ENCODE measurements at regions not wholly inside any gene's neighbourhood (a gene's known extent, or its start where the extent isn't known, plus 50 kb on each side); places are given as distances from the start of the nearest gene placed in this dataset.

- no peak overlapping the region for H3K4me3 ChIP-seq (ENCODE audit: low read depth, low read length)
- no peak for TF ChIP-seq CTCF (IDR thresholded peaks at IDR 0.05; ENCODE audit: borderline replicate concordance, insufficient read depth, low read depth, low read length)
These were observed 607.7 kb upstream of the USP24 start for GRCh38 chr1:55822891-55823290.

- no peak overlapping the region for H3K4me3 ChIP-seq (ENCODE audit: low read depth, low read length)
- TF ChIP-seq CTCF (IDR thresholded peaks at IDR 0.05; ENCODE audit: borderline replicate concordance, insufficient read depth, low read depth, low read length), result no peak
These were observed 606.1 kb upstream of the USP24 start for GRCh38 chr1:55821234-55821633.

- H3K4me3 ChIP-seq (ENCODE audit: low read depth, low read length), result no peak overlapping the region
- no peak for TF ChIP-seq CTCF (IDR thresholded peaks at IDR 0.05; ENCODE audit: borderline replicate concordance, insufficient read depth, low read depth, low read length)
These were observed 605.3 kb upstream of the USP24 start for GRCh38 chr1:55820501-55820900.

- H3K4me3 ChIP-seq (ENCODE audit: low read depth, low read length), result no peak overlapping the region
- TF ChIP-seq CTCF (IDR thresholded peaks at IDR 0.05; ENCODE audit: borderline replicate concordance, insufficient read depth, low read depth, low read length), result no peak
These were observed 603.8 kb upstream of the USP24 start for GRCh38 chr1:55819011-55819410.

GRCh38 chr1:55816456-55817426, 601.6 kb upstream of the USP24 start:
- no peak for TF ChIP-seq CTCF (IDR thresholded peaks at IDR 0.05; ENCODE audit: borderline replicate concordance, insufficient read depth, low read depth, low read length)
- H3K4me3 ChIP-seq (ENCODE audit: low read depth, low read length), result no peak overlapping the region

GRCh38 chr1:55815745-55816455, 600.7 kb upstream of the USP24 start:
- no peak for TF ChIP-seq CTCF (IDR thresholded peaks at IDR 0.05; ENCODE audit: borderline replicate concordance, insufficient read depth, low read depth, low read length)

More at GRCh38 chr1:55815745-55816455, 600.7 kb upstream of the USP24 start:
- no peak overlapping the region for H3K4me3 ChIP-seq (ENCODE audit: low read depth, low read length)

All from GM12875 (cell line).